OCI-LY3 (cell line): ENCODE measurements at regions not wholly inside any gene's neighbourhood (a gene's known extent, or its start where the extent isn't known, plus 50 kb on each side); places are given as distances from the start of the nearest gene placed in this dataset.

Experiments
- EZH2phosphoT487 ChIP-seq: fragments of 200-600 bp; shearing (Covaris generic); IDR thresholded peaks from 2 replicates; pipeline ENCODE4 v1.6.1; 2018; ENCODE audit warnings: antibody characterized with exemption, mixed run types, low read depth
- TF ChIP-seq, protein P1 (sequence below): fragments of 200-600, 300-600 bp; sonication (generic); IDR thresholded peaks from 2 replicates; pipeline ENCODE4 v1.5.1; 2014; ENCODE audit warnings: antibody characterized with exemption, low read length, low read depth

DNA sequence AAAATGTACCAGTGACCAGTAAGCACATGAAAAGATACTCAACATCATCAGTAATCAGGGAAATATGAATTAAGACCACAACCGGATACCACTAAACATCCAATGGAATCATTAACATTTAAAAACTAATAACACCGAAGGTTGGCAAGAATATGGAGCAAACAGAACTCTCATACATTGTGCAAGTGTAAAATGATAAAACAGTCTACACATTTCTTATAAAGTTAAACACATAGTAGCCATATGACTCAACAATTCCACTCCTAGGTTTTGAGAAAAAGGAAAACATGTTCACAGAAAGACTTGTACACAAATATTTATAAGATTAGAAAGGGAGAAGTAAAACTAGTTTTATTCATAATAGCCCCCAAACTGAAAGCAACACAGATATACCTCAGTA lies 60.3 kb upstream of the SLCO2A1 start:
- TF ChIP-seq, protein P1, sequence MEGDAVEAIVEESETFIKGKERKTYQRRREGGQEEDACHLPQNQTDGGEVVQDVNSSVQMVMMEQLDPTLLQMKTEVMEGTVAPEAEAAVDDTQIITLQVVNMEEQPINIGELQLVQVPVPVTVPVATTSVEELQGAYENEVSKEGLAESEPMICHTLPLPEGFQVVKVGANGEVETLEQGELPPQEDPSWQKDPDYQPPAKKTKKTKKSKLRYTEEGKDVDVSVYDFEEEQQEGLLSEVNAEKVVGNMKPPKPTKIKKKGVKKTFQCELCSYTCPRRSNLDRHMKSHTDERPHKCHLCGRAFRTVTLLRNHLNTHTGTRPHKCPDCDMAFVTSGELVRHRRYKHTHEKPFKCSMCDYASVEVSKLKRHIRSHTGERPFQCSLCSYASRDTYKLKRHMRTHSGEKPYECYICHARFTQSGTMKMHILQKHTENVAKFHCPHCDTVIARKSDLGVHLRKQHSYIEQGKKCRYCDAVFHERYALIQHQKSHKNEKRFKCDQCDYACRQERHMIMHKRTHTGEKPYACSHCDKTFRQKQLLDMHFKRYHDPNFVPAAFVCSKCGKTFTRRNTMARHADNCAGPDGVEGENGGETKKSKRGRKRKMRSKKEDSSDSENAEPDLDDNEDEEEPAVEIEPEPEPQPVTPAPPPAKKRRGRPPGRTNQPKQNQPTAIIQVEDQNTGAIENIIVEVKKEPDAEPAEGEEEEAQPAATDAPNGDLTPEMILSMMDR = no peak
- no peak for TF ChIP-seq EZH2phosphoT487
